Lower leg skin (tissue), 3 donors: ENCODE measurements at regions not wholly inside any gene's neighbourhood (a gene's known extent, or its start where the extent isn't known, plus 50 kb on each side); places are given as distances from the start of the nearest gene placed in this dataset.

ENCODE experiments used
- CTCF ChIP-seq, 3 donors: fragments of 450-650 bp; IDR thresholded peaks; one replicate each; pipeline ENCODE4 v1.5.1; 2016; ENCODE audit warnings: antibody characterized with exemption in 3 of 3, mild to moderate bottlenecking in 3 of 3, moderate library complexity in 2 of 3
- POLR2A ChIP-seq, 2 donors: fragments of 450-650 bp; IDR thresholded peaks; one replicate each; pipeline ENCODE4 v1.6.1; 2016 to 2017; ENCODE audit warnings: antibody characterized with exemption in 2 of 2, mild to moderate bottlenecking in 1 of 2, moderate library complexity in 1 of 2

GRCh38 chr1:167146903-167147539 lies 53.1 kb downstream of the STYXL2 start:
- no peak for TF ChIP-seq POLR2A (IDR thresholded peaks at IDR 0.05)
- no peak for TF ChIP-seq CTCF (IDR thresholded peaks at IDR 0.05)
